Endothelial cell of hepatic sinusoid (primary cell): ENCODE measurements at regions not wholly inside any gene's neighbourhood (a gene's known extent, or its start where the extent isn't known, plus 50 kb on each side); places are given as distances from the start of the nearest gene placed in this dataset.
"Not testable (repeated sequence)": the region's sequence is repeated elsewhere in the genome, so short reads cannot be mapped to it uniquely, and the experiment has no call there.

Source experiments
- in situ Hi-C: cut with HindIII; loops from 2 replicates; pipeline ENCODE4 v1.10.0; 2017; ENCODE audit warnings: low sequenced_read_pairs

GRCh38 chr18:44280479-44280878 is 400.2 kb upstream of the SETBP1 start:
- in situ Hi-C loops = loop anchor here (5.0 kb wide), 1 partner anchor 43 kb away; no protein-coding TSS in a partner anchor

DNA sequence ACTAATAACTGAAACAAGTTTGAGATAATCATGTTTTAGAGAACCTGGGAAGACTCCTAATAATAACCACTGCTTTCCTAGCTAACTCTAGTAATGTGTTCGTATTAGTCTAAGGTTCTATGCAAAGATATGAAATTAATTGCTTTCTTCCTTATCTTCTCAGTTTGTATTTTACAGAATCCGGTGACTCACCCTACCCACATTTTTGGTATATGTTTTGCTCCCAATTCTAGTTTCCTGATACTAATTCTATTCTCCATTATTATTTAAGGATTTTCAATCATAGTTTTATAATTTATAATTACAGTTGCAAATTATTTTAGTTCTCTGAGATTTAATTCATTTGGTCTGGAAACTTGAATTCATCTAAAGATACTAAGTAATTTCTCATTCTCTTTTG is 394.6 kb upstream of the SETBP1 start:
- in situ Hi-C loops = no loop called here

- in situ Hi-C loops = no loop called here
Observed at GRCh38 chr18:44290366-44290977, 390.2 kb upstream of the SETBP1 start.

GRCh38 chr18:44298566-44298965 is 382.1 kb upstream of the SETBP1 start:
- in situ Hi-C loops = no loop called here

GRCh38 chr18:44309185-44309584 is 371.5 kb upstream of the SETBP1 start:
- in situ Hi-C loops = no loop called here

- in situ Hi-C loops = no loop called here
Observed at GRCh38 chr18:44320619-44321460, 359.8 kb upstream of the SETBP1 start.

- in situ Hi-C loops = no loop called here
Observed at GRCh38 chr18:44321868-44322590, 358.7 kb upstream of the SETBP1 start.

- in situ Hi-C loops = no loop called here
Observed at GRCh38 chr18:44323125-44323524, 357.6 kb upstream of the SETBP1 start.

- in situ Hi-C loops = no loop called here
Observed at GRCh38 chr18:44324361-44324760, 356.3 kb upstream of the SETBP1 start.

DNA sequence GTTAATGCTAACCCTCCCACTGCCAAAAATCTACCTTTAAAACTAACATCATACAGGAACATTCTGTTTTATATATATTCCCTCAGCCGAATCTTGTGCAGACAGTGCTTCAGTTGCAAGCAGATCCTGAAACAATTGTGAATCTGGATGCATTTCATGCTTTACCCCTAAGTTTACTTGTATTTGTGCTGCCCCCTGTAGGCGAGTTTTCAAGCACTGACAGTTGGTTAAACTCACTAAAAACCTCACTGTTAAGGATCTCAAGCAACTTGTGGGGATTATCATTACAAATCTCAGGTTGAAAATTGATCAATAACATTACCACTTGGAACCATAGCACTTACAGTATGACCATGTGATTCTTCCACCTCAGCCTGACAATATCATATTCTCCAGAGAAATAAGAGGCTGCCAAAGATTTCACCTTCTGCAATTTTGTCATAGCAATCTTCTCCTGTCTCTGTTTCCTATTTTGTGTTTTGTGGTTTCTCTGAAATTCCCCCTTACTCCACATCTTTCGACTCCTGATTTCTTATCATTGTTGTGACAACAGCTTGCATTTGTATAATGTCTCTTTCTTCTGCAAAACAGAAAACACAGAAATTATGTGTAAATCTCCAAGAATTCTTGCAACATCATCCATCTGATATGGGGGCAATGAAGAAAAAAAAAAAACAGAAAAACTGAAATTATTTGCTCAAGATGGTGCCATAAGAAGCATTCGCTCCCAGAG is 354.6 kb upstream of the SETBP1 start:
- in situ Hi-C loops = no loop called here

DNA sequence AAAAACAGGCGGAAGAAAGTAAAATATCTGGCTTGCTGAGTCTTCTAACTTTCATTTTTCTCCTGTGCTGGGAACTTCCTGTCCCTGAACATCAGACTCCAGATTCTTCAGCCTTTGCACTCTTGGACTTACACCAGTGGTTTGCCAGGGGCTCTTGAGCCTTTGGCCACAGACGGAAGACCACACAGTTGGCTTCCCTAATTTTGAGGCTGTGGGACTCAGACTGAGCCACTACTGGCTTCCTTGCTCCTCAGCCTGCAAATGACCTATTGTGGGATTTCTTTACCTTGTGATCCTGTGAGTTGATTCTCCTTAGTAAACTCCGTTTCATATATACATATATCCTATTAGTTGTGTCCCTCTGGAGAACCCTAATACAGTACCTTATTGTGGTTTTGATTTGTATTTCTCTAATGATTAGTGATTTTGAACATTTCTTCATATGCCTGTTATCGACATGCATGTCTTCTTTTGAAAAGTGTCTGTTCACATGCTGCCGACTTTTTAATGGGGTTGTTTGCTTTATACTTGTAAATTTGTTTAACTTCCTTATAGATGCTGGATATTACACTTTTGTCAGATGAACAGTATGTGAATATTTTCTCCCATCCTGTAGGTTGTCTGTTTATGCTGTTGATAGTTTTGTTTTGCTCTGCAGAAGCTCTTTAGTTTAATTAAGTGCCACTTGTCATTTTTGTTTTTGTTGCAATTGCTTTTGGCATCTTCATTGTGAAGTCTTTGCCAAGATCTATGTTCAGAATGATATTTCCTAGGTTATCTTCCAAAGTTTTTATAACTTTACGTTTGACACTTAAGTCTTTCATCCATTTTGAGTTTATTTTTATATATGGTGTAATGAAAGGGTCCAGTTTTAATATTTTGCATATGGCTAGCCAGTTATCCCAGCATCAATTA is 348.8 kb upstream of the SETBP1 start:
- in situ Hi-C loops = no loop called here

- in situ Hi-C loops = loop anchor here (5.0 kb wide), 1 partner anchor 61 kb away; no protein-coding TSS in a partner anchor
Observed at GRCh38 chr18:44341759-44342158, 338.9 kb upstream of the SETBP1 start.

DNA sequence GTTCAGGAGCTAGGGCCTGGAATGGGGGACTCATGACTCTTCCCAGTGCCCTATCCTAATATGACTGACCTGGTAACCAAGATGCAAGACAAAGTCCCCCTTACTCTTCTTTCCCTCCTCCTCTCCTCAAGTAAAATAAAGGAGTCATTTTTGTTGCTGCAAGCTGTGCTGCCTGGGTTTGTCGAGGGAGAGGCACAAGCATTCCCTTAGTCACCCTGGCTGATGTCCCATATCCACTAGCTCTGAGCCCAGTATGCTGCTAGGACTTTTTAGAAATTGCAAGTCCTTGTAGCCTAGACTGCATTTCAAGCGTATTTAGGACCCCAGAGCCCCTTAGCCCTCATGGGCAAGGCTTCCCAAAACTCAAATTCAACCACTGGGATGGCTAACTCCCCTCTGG is 338.5 kb upstream of the SETBP1 start:
- in situ Hi-C loops = loop anchor here (5.0 kb wide), 1 partner anchor 60 kb away; no protein-coding TSS in a partner anchor

DNA sequence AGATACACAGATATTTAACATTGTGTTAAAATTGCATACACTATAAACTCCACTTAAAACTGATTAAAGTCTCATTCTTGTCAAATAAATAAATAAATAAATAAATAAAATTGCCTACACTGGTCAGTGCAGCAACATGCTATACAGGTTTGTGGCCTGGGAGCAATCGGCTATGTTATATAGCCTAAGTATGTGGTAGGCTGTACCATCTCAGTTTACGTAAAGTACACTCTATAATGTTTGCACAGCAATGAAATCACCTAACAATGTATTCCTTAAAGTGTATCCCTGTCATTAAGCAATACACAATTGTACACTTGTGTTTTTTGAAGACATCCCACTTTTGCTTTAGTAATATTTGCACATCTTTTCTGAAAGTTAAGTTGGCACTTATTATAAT is 337.7 kb upstream of the SETBP1 start:
- in situ Hi-C loops = loop anchor here (5.0 kb wide), 1 partner anchor 59 kb away; no protein-coding TSS in a partner anchor

- in situ Hi-C loops = loop anchor here (5.0 kb wide), 1 partner anchor 59 kb away; no protein-coding TSS in a partner anchor
Observed at GRCh38 chr18:44343570-44343969, 337.1 kb upstream of the SETBP1 start.

DNA sequence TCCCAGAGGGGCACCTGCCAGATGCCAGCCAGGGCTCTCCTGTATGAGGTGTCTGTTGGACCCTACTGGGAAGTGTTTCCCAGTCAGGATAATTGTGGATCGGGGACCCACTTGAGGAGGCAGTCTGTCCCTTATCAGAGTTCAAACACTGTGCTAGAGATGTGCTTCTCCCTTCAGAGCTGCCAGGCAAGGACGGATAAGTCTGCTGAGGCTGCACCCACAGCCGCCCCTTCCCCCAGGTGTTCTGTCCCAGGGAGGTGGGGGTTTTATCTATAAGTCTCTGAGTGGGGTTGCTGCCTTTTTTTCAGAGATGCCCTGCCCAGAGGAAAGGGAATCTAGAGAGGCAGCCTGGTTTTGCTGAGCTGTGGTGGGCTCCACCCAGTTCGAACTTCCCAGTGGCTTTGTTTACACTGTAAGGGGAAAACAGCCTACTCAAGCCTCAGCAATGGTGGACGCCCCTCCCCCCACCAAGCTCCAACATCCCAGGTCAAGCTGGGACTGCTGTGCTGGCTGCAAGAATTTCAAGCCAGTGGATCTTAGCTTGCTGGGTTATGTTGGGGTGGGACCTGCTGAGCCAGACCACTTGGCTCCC is 324.0 kb upstream of the SETBP1 start:
- in situ Hi-C loops = no loop called here

- in situ Hi-C loops = no loop called here
Observed at GRCh38 chr18:44358402-44358801, 322.3 kb upstream of the SETBP1 start.

DNA sequence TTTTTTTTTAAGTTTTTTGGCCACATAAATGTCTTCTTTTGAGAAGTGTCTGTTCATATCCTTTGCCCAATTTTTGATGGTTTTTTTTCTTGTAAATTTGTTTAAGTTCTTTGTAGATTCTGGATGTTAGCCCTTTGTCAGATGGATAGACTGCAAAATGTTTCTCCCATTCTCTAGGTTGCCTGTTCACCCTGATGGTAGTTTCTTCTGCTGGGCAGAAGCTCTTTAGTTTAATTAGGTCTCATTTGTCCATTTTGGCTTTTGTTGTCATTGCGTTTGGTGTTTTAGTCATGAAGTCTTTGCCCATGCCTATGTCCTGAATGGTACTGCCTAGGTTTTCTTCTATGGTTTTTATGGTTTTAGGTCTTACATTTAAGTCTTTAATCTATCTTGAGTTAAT is 320.9 kb upstream of the SETBP1 start:
- in situ Hi-C loops = not testable (repeated sequence)

DNA sequence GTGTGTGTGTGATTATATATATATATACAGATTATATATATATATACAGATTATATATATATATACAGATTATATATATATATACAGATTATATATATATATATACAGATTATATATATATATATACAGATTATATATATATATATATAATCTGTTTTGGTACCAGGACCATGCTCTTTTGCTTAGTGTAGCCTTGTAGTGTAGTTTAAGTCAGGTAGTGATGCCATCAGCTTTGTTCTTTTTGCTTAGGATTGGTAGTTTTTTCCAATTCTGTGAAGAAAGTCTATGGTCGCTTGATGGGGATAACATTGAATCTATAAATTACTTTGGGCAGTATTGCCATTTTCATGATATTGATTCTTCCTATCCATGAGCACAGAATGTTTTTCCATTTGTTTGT is 318.5 kb upstream of the SETBP1 start:
- in situ Hi-C loops = not testable (repeated sequence)
